ENCODE measurements at regions not wholly inside any gene's neighbourhood (a gene's known extent, or its start where the extent isn't known, plus 50 kb on each side); places are given as distances from the start of the nearest gene placed in this dataset.

DNA sequence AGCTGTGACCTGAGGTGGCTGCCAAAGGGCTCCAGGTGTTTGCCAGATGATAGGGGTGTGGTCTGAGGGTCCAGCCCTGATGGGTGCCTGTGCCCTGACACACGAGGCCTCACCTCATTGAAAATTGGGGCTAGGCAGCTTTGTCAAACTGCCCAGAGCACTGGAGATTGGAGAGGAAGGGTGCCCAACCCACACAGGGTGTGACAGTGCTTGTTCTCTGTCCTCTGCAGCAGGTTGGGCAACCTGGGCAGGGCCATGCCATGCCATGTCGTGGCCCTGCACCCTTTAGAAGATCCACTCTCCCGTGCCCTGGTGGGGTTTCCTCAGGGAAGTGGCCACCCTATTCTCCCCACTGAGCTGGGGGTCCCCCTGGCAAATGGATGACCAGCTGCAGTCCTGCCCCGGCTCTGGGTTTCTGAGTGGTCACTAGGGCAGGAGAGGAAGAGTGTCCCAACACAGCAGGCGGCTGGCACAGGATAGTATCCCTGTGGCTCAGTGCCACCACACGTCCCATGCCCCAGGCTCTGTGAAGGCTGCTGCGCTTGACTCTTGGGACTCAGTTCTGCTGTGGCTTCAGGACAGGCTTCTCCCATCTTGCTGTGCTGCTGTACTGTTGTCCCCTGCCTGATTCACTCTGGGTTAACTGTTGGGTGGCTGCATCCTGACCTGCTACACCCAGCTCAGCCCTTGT lies 100.8 kb upstream of the PITX1 start:
- no peak for DNase-seq

DNA sequence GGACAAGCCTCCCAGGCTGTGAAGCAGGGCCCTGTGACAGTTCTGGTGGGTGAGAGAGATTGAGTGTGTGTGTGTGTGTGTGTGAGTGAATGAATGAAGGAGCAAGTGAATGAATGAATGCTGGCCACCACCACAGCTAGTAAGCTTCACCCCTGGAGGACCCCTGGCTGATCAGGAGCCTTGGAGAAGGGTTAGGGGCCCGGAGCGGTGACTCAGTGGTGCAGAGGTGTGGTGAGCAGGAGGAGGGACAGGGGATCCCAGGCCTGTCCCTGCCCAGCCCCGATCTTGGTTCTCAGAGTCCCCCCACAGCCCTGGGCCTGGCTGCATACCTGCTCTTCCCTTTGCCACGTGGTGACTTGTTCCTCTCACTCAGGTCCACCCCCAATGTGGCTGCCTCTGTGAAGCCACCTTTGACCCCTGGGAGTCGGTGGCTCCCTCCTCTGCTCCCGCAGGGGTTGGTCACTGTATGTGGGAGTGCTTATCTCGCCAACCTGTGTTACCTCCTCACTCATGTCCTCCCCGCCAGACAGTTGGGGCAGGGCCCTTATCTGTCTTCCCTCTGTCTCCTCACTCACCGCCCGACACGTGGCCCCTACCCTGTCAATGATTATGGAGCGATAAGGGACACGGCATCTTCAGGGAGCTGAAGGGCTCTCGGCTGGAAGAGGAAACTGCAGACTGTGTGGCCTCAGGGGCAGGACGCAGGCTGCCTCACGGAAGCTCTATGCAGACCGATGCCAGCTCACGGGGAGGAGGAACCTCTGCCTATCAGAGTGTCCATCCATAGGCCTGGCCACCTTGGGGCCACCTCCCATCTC lies 99.9 kb upstream of the PITX1 start:
- DNase-seq = no peak

DNA sequence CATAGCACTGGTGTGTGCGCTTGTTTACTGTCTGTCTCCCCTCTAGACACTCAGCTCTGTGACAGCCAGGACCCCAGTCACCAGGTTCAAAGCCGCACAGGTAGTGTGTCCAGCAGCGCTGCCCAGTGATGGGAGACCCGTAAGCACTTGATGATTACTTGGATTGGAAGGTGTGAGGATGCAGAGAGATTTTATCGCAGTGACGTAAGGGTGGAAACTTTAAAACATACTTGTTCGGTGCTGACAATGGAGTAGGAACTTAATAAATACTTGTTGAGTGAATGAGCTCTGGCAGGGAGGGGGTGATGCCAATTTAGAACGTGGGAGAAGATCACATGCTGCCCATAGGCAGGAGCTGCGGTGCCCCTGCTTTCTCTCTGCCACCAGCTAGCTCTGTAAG lies 99.2 kb upstream of the PITX1 start:
- no peak for DNase-seq

GRCh38 chr5:135131801-135132680 lies 98.0 kb upstream of the PITX1 start:
- DNase-seq = no peak

DNA sequence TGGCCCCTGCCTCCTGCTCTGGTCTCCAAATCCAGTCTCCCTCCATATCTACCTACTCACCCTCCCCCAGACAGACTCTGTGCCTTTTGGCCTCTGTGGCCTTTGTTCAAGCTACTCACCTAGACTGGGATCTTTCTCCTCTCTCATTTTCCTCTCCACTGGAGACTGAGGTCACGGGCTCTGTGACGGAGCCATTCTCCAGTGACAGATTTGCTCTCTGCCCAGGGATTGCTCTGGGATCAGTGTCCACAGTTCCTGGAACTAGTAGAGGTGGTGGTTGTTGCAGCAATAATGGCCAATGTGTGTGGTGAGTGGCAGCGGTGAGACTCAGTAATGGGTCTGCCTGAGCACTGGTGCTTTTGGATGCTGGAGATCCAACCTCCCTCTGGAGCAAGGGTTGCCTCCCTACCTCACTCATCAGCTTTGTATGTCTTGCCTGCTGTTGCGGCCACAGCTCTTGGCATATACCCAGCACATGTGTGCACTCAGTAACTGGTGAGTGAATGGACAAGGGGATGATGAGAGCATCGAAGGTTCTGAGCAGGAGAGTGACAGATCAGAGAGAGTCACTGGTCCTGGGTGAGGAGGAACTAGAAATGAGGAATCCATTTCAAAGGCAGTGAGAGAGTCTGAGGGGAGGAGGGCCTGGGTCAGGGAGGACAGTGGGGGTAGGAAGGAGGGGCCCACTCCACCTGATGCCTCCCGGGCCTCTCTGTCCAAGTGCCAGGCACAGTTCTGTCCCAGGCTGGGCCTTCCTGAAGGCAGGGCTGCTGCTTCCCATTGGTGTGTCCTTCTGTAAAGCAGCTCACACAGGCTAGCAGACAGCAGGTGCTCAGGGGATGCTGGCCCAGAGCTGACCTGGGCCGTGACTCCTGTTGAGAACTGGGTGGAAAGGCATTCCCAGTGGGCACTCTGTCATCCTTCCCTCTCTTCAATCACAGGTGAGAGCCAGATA lies 96.5 kb upstream of the PITX1 start:
- no peak for DNase-seq

DNA sequence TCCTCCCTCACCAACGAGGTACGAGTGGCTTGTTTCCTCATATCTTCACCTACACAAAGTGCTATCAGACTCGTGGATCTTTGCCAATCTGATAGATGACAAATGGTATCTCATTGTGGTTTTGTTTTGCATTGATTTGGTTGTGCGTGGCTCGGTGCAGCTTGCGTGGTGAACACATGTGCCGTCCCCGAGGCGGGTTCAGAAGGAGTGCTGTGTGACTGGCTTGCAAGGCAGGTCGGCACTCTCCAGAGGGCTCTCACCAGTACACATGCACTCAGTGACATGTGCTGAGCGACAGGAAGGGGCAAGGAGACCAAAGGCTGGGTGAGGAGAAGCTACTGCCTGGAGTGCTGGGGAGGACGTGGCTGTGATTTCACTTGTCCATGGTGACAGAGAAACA lies 95.3 kb upstream of the PITX1 start:
- DNase-seq = peak; percentile 29

DNA sequence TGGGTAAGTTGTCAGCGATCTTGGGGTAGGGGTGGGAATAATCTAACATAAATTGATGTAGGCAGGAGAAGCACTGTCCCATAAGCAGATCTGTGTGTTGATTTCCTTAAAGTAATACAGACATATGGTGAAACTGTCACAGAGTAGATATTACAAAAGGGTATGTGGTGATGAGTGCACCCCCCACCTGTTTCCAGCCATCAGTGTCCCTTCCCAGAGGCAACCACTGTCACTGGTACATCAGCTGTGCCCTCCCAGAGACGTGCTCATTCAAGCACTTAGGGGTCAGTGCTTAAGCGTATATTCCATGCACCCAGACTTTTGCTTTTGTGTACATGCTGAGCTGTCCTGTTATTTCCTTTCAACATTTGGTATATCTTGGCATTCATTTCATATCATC lies 94.3 kb upstream of the PITX1 start:
- no peak for DNase-seq

GRCh38 chr5:135127439-135128240 lies 93.6 kb upstream of the PITX1 start:
- no peak for DNase-seq

GRCh38 chr5:135126688-135127438 lies 92.8 kb upstream of the PITX1 start:
- no peak for DNase-seq

DNA sequence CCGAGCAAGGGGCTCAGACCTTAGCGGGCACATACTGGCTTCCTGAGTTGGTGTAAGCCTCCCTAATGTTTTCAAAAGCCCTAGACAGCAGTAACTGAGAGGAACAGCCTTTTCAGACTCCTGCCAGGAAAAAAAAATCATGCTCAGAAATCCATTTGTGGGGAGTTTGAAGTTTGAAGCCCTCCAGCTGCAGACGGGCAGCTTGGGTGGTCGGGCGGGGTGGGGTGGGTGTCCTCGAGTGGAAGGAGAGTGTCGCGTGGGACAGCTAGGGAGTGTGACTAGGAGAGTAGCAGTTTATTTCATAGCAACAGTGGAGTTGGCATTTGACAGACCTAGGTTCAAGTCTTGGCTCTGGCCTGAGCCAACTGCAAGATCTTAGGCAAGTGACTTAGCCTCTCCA lies 90.7 kb upstream of the PITX1 start:
- DNase-seq = no peak

DNA sequence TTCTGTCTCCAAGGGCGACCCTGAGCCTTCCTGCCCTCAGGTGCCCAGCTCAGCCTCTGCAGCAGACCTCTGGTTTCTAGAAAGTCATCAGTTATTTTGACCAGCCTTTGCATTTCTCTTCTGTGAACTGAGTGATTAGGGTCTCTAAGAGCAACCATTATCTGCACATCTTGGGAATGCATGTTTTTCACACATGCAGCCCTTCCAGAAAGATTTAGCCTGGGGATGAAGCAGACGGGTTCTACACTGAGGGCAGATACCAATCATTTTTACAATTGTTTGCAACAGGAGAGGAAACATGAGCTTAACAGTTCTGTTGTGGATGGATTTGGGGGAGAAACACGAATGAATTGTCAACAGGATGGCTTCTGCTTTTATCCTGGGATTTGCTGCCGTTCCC lies 90.1 kb upstream of the PITX1 start:
- no peak for DNase-seq

- DNase-seq = no peak
Measured at GRCh38 chr5:135122797-135123196, 88.8 kb upstream of the PITX1 start.

GRCh38 chr5:135120951-135121350 lies 86.9 kb upstream of the PITX1 start:
- no peak for DNase-seq

- no peak for DNase-seq
Measured at GRCh38 chr5:135119481-135119880, 85.5 kb upstream of the PITX1 start.

- DNase-seq = no peak
Measured at GRCh38 chr5:135117590-135117989, 83.6 kb upstream of the PITX1 start.

DNA sequence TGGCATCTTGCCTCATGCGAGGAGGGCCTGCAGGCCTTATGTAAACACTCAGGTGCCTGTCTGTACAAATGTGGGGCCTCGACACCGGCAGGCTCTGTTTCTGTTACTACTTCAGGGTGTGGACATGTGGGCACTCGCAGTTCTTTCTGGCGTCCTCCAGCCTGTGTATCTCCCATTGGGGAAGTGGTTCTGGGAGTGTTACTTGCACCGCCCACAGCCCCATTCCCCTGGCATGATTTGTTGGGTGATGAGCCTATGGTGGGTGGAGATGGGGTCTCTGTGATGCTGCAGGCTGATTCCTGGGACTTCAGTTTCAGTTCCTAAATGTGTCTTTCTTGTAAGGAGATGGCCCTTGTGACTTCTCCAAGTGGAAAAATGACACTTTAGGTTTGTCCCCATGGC lies 82.1 kb upstream of the PITX1 start:
- DNase-seq = no peak

- no peak for DNase-seq
Measured at GRCh38 chr5:135115591-135115990, 81.6 kb upstream of the PITX1 start.

DNA sequence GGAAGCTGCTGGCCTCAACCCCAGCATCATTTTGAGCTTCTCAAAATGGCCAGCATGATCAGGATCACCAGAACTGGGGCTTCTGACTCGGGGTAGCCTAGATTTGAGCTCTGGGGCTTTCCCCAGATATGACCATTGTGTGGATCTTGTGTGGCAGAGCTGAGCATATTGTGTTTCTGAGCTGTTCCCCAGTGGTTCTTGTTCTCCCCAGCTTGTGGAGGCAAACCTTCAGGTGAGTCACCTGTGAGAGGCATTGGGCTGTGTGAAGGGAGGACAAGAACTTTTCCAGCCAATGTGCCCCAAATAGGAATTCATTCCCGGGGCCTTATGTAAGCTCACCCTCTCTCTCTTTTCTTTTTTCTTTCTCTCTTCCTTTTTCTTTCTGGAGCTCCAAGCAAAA lies 80.7 kb upstream of the PITX1 start:
- DNase-seq = no peak

GRCh38 chr5:135112008-135112725 lies 78.1 kb upstream of the PITX1 start:
- no peak for DNase-seq
